CD4-positive, CD25-positive, alpha-beta regulatory T cell (primary cell): ENCODE measurements at regions not wholly inside any gene's neighbourhood (a gene's known extent, or its start where the extent isn't known, plus 50 kb on each side); places are given as distances from the start of the nearest gene placed in this dataset.

Source experiments
- ATAC-seq, 2 donors: fragments of 150-1000 bp; cut with Tn5 transposase; one replicate each; pipeline ENCODE4 v1.10.0; 2021; ENCODE audit warnings: low read depth in 2 of 2, moderate number of reproducible peaks in 2 of 2, moderate library complexity in 1 of 2
- DNase-seq, 3 donors: peaks; one replicate each; pipeline versions ENCODE4 v3.0.0 to v3.0.0-alpha.2; 2012 to 2022; ENCODE audit warnings: mixed read lengths in 1 of 3
- H3K27ac ChIP-seq: one replicate; pipeline ENCODE4 v1.7.0; 2013; ENCODE audit warnings: mild to moderate bottlenecking, low read length; ENCODE audit not compliant: insufficient read depth, poor library complexity, severe bottlenecking
- H3K27me3 ChIP-seq: one replicate; pipeline ENCODE4 v1.7.0; 2013; ENCODE audit warnings: low read length; ENCODE audit not compliant: control insufficient read depth, insufficient read depth
- H3K36me3 ChIP-seq: one replicate; pipeline ENCODE4 v1.7.0; 2013; ENCODE audit warnings: mild to moderate bottlenecking, low read length, moderate library complexity; ENCODE audit not compliant: control insufficient read depth, insufficient read depth
- H3K4me1 ChIP-seq: 2 replicates; pipeline ENCODE4 v1.7.0; 2013; ENCODE audit warnings: mild to moderate bottlenecking, low read length; ENCODE audit not compliant: insufficient read depth, control insufficient read depth, poor library complexity, severe bottlenecking
- H3K4me3 ChIP-seq: one replicate; pipeline ENCODE4 v1.7.0; 2013; ENCODE audit warnings: low read depth, mild to moderate bottlenecking, low read length, moderate library complexity
- H3K9me3 ChIP-seq, 2 experiments: 1 replicate in 1 of 2; 2 replicates in 1 of 2; pipeline ENCODE4 v1.7.0; 2013; ENCODE audit warnings: low read length in 2 of 2, mild to moderate bottlenecking in 1 of 2, moderate library complexity in 1 of 2; ENCODE audit not compliant: control insufficient read depth in 2 of 2
- H3K27ac Mint-ChIP-seq, 3 donors: one replicate each; pipeline ENCODE4 v1.8.0; 2020 to 2022; ENCODE audit warnings: mild to moderate bottlenecking in 3 of 3, mixed read lengths in 3 of 3, moderate library complexity in 2 of 3
- H3K27me3 Mint-ChIP-seq: one replicate; pipeline ENCODE4 v1.8.0; 2022; ENCODE audit warnings: mild to moderate bottlenecking, mixed read lengths
- H3K36me3 Mint-ChIP-seq: one replicate; pipeline ENCODE4 v1.8.0; 2020; ENCODE audit warnings: mixed read lengths
- H3K4me1 Mint-ChIP-seq, 4 donors: one replicate each; pipeline ENCODE4 v1.8.0; 2020 to 2022; ENCODE audit warnings: mixed read lengths in 4 of 4, mild to moderate bottlenecking in 1 of 4
- H3K4me3 Mint-ChIP-seq, 4 donors: one replicate each; pipeline ENCODE4 v1.8.0; 2020 to 2022; ENCODE audit warnings: mild to moderate bottlenecking in 4 of 4, mixed read lengths in 4 of 4, moderate library complexity in 3 of 4
- H3K9me3 Mint-ChIP-seq, 7 donors: one replicate each; pipeline ENCODE4 v1.8.0; 2020 to 2022; ENCODE audit warnings: mixed read lengths in 7 of 7, mild to moderate bottlenecking in 3 of 7, moderate library complexity in 2 of 7

DNA sequence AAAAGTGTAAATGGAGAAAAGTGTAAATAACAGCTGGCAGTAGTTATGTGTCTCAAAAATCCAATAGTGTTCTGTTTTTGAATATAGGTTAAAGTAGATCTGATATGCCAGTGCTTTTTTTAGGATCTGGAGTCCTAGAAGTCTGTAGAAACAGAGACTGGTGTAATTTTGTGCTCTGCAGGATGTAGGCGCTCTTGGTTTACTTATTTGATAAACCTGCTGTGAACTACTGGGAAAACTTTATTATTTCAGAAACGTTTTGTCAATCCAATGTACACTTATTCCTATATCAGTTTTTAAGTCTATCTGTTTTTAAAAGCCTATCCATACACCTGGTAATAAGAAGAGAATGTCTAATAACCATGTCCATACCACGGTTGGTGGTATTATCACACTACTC, 530.8 kb upstream of the ZNF804A start:
- Histone ChIP-seq H3K27me3 (no peaks in the 10 kb centered on the region), H3K4me3 (no peak overlapping the region), H3K36me3 (no peaks in the 10 kb centered on the region), H3K4me1 (no peaks in the 10 kb centered on the region), H3K27ac (no peak overlapping the region), H3K9me3 (no peaks in the 10 kb centered on the region)
- H3K36me3 Mint-ChIP-seq = no peaks in the 10 kb centered on the region
- DNase-seq (no peak), ATAC-seq (no peak)
- no peaks in the 10 kb centered on the region for H3K4me1 Mint-ChIP-seq
- peaks cover 2 to 19% (median 7%) of the 10 kb centered on the region in 7 donors for H3K9me3 Mint-ChIP-seq
- H3K4me3 Mint-ChIP-seq = no peak overlapping the region
- no peak overlapping the region for H3K27ac Mint-ChIP-seq
- H3K27me3 Mint-ChIP-seq = no peaks in the 10 kb centered on the region

DNA sequence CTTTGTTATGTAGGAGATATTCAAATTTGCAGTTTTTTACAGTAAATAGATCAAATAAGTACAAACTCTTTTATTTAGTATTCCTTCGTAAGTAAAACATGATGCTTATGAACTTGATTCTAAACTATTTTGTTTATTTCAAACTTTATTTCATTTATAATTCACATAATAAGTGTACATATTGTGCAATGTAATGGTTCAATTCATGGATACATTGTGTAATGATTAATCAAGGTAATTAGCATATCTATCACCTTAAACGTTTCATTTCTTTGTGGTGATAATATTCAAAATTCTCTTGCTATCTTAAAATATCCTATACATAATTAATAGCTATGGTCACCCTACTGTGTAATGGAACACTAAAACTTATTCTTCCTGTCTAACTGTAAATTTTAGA, 525.9 kb upstream of the ZNF804A start:
- ATAC-seq (no peak), DNase-seq (no peak)
- Mint-ChIP-seq H3K27ac (no peak overlapping the region), H3K4me3 (no peak overlapping the region), H3K36me3 (no peaks in the 10 kb centered on the region), H3K9me3 (peaks cover 0 to 5% (median 3%) of the 10 kb centered on the region in 7 donors), H3K4me1 (no peaks in the 10 kb centered on the region), H3K27me3 (no peaks in the 10 kb centered on the region)
- no peak overlapping the region for H3K4me3 ChIP-seq
- no peak overlapping the region for H3K27ac ChIP-seq
- no peaks in the 10 kb centered on the region for H3K9me3 ChIP-seq
- H3K27me3 ChIP-seq = no peaks in the 10 kb centered on the region
- no peaks in the 10 kb centered on the region for H3K4me1 ChIP-seq
- no peaks in the 10 kb centered on the region for H3K36me3 ChIP-seq

DNA sequence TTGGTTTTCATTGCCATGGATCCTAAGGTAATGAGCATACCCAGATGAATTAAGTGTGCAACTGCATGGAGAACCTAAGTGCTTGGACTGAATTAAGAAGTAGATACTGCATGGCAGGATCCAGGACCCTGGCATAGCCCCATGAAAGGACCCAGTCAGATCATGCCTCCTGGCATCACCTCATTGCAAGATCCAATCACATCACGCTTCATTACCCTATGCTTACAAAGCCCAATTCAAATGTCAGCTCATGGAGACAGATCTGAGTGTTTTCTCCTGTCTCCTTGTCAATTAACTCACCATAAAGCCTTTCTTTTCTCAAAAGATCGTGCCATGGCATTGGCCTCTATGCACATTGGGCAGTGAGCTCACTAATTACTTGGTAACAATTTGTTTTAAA, 519.8 kb upstream of the ZNF804A start:
- no peaks in the 10 kb centered on the region for H3K27me3 Mint-ChIP-seq
- H3K27ac ChIP-seq = no peak overlapping the region
- no peaks in the 10 kb centered on the region for H3K9me3 ChIP-seq
- no peak overlapping the region for H3K27ac Mint-ChIP-seq
- no peak for ATAC-seq
- no peak overlapping the region for H3K4me3 ChIP-seq
- no peaks in the 10 kb centered on the region for H3K36me3 ChIP-seq
- peaks cover 0 to 7% (median 3%) of the 10 kb centered on the region in 7 donors for H3K9me3 Mint-ChIP-seq
- no peak overlapping the region for H3K4me3 Mint-ChIP-seq
- H3K27me3 ChIP-seq = no peaks in the 10 kb centered on the region
- no peaks in the 10 kb centered on the region for H3K4me1 ChIP-seq
- DNase-seq = no peak
- H3K4me1 Mint-ChIP-seq = no peaks in the 10 kb centered on the region
- H3K36me3 Mint-ChIP-seq = no peaks in the 10 kb centered on the region

DNA sequence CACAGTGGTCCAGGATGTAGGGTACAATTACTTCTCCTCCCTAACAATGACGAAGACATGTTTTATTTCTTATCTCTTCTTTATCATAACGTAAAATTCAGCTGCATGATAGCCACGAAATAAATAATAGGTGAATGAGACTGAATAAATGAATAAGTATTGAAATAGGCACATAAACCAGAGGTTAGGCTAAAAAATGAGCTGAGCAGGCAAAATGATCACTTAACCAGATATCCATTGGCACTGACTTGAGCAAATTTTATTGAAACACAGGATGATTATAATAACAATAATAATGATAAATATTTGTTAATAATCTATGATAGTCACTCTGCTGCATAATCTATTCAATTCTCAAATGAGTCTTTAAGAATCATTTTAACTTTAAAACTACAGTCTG, 506.9 kb upstream of the ZNF804A start:
- no peaks in the 10 kb centered on the region for H3K36me3 Mint-ChIP-seq
- H3K9me3 Mint-ChIP-seq = peaks cover 0 to 8% (median 4%) of the 10 kb centered on the region in 7 donors
- Histone ChIP-seq H3K27ac (no peak overlapping the region), H3K9me3 (no peaks in the 10 kb centered on the region), H3K4me1 (no peaks in the 10 kb centered on the region), H3K36me3 (no peaks in the 10 kb centered on the region), H3K4me3 (no peak overlapping the region), H3K27me3 (no peaks in the 10 kb centered on the region)
- H3K4me3 Mint-ChIP-seq = no peak overlapping the region
- ATAC-seq (no peak), DNase-seq (no peak)
- H3K27me3 Mint-ChIP-seq = no peaks in the 10 kb centered on the region
- H3K4me1 Mint-ChIP-seq = no peaks in the 10 kb centered on the region
- no peak overlapping the region for H3K27ac Mint-ChIP-seq

DNA sequence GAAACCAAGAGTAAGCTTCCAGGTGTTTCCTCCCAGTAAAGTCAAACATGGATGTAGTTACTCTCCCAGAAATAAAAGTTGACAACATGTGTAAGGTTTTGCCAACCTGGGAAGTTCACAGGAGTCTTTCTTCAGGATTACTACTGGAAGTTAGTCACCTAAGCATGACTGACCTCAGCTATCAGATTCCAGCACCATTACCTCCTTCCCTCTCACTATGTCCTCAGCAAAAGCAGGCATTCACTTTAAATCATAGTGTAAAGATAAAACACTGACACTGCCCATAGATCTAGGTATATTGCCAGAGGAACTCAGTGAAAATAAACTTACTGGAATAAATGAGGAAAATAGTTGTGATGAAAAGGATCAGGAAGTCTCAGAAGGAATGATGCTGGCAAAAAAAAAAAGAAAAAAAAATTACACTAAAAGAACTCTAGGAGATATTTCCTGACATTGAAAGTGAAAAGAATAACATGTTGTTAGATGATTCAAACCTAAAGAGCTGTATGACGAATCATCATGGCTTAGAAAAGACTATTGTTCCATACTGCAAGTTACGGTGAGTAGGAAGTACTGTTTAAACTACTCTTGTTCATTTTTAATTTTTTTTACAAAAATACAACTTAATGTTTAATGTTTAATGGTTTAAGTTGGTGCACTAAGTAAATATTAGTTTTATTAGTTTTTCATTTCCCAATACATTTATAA, 484.5 kb upstream of the ZNF804A start:
- ATAC-seq = no peak
- no peak overlapping the region for H3K27ac Mint-ChIP-seq
- H3K9me3 Mint-ChIP-seq = peaks cover 2 to 10% (median 6%) of the 10 kb centered on the region in 7 donors

DNA sequence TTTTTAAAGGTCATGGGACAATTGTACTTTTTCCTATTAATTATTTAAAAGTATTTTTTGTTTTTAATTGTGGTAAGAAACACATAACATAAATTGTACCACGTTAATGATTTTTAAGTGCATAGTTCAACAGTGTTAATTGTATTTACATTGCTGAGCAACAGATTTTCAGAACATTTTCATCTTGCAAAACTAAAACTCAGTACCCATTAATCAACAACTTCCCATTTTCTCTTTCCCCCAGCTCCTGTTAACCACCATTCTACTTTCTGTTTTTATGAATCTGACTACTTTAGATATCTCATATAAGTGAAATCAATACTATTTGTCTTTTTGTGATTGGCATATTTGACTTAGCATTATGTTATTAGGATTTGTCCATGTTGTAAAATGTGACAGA, 483.9 kb upstream of the ZNF804A start:
- no peaks in the 10 kb centered on the region for H3K36me3 Mint-ChIP-seq
- H3K27ac Mint-ChIP-seq = no peak overlapping the region
- H3K4me1 ChIP-seq = no peaks in the 10 kb centered on the region
- no peak overlapping the region for H3K4me3 Mint-ChIP-seq
- no peak overlapping the region for H3K27ac ChIP-seq
- DNase-seq (no peak), ATAC-seq (no peak)
- H3K4me1 Mint-ChIP-seq = no peaks in the 10 kb centered on the region
- H3K27me3 Mint-ChIP-seq = no peaks in the 10 kb centered on the region
- H3K27me3 ChIP-seq = no peaks in the 10 kb centered on the region
- H3K9me3 Mint-ChIP-seq = peaks cover 1 to 10% (median 5%) of the 10 kb centered on the region in 7 donors
- no peaks in the 10 kb centered on the region for H3K36me3 ChIP-seq
- no peak overlapping the region for H3K4me3 ChIP-seq
- H3K9me3 ChIP-seq = no peaks in the 10 kb centered on the region

More for the DNA sequence above, 484.5 kb upstream of the ZNF804A start:
- H3K36me3 Mint-ChIP-seq = no peaks in the 10 kb centered on the region
- Histone ChIP-seq H3K36me3 (no peaks in the 10 kb centered on the region), H3K4me1 (no peaks in the 10 kb centered on the region), H3K4me3 (no peak overlapping the region), H3K27me3 (no peaks in the 10 kb centered on the region), H3K27ac (no peak overlapping the region), H3K9me3 (no peaks in the 10 kb centered on the region)
- H3K4me1 Mint-ChIP-seq = no peaks in the 10 kb centered on the region
- no peak for DNase-seq
- H3K4me3 Mint-ChIP-seq = no peak overlapping the region
- no peaks in the 10 kb centered on the region for H3K27me3 Mint-ChIP-seq

DNA sequence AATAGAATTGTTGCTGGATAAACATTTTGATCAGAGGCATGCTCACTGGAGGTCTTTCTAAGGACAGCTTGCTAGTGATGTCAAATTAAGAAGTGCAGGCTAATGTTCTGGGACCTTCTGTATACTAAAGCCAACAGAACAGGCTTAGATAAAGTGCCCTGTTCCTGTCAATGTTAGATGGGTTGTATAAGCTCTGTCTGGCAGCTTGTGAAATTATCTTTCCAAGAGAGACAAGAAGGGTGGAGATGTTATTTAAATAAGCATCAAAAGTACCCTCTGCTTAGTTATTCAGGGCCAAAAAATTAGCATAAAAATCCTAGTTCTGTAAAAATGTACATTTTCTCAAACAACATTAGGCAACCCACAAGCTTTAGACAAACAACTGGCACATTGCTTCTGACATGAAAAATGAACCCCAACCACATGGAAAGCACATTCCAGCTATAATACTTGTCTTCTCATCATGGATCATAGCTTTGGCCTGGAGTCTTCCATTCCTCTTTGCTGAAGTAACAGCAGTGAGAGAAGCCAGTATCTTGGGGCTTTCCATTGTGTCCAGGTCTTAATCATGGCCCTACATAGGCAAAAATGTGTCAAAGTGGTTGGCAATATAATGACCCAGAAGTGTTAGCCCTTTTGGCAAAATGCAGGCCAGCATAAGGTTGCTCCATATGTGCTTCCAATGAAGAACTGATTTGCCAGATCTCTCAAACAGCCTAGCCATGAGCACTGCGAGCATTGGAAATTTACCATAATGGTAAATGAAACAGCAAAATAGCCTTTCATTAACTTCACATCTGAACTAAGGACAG, 478.1 kb upstream of the ZNF804A start:
- no peaks in the 10 kb centered on the region for H3K9me3 ChIP-seq
- ATAC-seq (no peak), DNase-seq (no peak)
- peaks cover 0 to 7% (median 1%) of the 10 kb centered on the region in 7 donors for H3K9me3 Mint-ChIP-seq
- no peaks in the 10 kb centered on the region for H3K4me1 ChIP-seq
- no peaks in the 10 kb centered on the region for H3K27me3 ChIP-seq
- no peaks in the 10 kb centered on the region for H3K36me3 ChIP-seq
- no peak overlapping the region for H3K4me3 Mint-ChIP-seq
- H3K27ac Mint-ChIP-seq = no peak overlapping the region
- H3K4me3 ChIP-seq = no peak overlapping the region
- H3K27ac ChIP-seq = no peak overlapping the region
- no peaks in the 10 kb centered on the region for H3K4me1 Mint-ChIP-seq
- H3K36me3 Mint-ChIP-seq = no peaks in the 10 kb centered on the region
- no peaks in the 10 kb centered on the region for H3K27me3 Mint-ChIP-seq

DNA sequence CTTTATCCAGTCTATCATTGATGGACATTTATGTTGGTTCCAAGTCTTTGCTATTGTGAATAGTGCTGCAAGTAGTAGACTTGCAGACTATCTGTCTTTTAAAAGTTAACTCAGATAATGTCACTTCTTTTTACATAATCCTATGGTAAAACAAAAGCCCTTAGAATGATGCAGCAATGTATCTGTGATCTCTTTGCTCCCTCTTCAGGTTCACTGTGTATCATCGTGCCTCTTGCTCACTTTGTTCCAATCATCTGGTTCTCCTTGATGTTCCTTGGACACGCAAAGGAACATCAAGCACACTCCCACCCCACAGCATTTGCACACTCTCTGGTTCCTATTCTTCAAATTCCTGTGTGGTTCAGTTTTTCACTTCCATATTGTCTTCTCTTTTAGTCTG, 472.5 kb upstream of the ZNF804A start:
- peaks cover 0 to 6% (median 2%) of the 10 kb centered on the region in 7 donors for H3K9me3 Mint-ChIP-seq
- H3K27ac ChIP-seq = no peak overlapping the region
- H3K4me1 Mint-ChIP-seq = no peaks in the 10 kb centered on the region
- H3K4me1 ChIP-seq = no peaks in the 10 kb centered on the region
- H3K9me3 ChIP-seq = no peaks in the 10 kb centered on the region
- H3K27me3 Mint-ChIP-seq = no peaks in the 10 kb centered on the region
- H3K4me3 Mint-ChIP-seq = no peak overlapping the region
- ATAC-seq = no peak
- no peak overlapping the region for H3K27ac Mint-ChIP-seq
- no peak for DNase-seq
- no peaks in the 10 kb centered on the region for H3K27me3 ChIP-seq
- no peaks in the 10 kb centered on the region for H3K36me3 ChIP-seq
- H3K36me3 Mint-ChIP-seq = no peaks in the 10 kb centered on the region
- H3K4me3 ChIP-seq = no peak overlapping the region
